WERI-Rb-1 (cell line): ENCODE measurements at regions not wholly inside any gene's neighbourhood (a gene's known extent, or its start where the extent isn't known, plus 50 kb on each side); places are given as distances from the start of the nearest gene placed in this dataset.

Experiments
- DNase-seq: peaks from one replicate; pipeline ENCODE4 v3.0.0-alpha.2; 2020
- H3K27ac ChIP-seq: fragments of 250-450 bp; sonication (Bioruptor Pico); 2 replicates; pipeline ENCODE4 v1.5.1; 2020; ENCODE audit warnings: mild to moderate bottlenecking, moderate library complexity
- H3K27me3 ChIP-seq: fragments of 250-450 bp; sonication (Bioruptor Pico); 2 replicates; pipeline ENCODE4 v1.5.1; 2021; ENCODE audit warnings: mild to moderate bottlenecking, low read depth, moderate library complexity; ENCODE audit not compliant: insufficient read depth, severe bottlenecking
- H3K36me3 ChIP-seq: fragments of 250-450 bp; sonication (Bioruptor Pico); 2 replicates; pipeline ENCODE4 v1.5.1; 2020; ENCODE audit warnings: mild to moderate bottlenecking, moderate library complexity
- H3K4me3 ChIP-seq: 2 replicates; pipeline ENCODE4 v1.5.1; 2011; ENCODE audit warnings: low read depth, mild to moderate bottlenecking, control low read depth, low read length
- H3K9me3 ChIP-seq: fragments of 250-450 bp; sonication (Bioruptor Pico); 2 replicates; pipeline ENCODE4 v1.5.1; 2021; ENCODE audit warnings: mild to moderate bottlenecking, moderate library complexity; ENCODE audit not compliant: severe bottlenecking
- TF ChIP-seq, protein P1 (sequence below): IDR thresholded peaks from 2 replicates; pipeline ENCODE4 v1.5.1; 2011; ENCODE audit warnings: low read depth, mild to moderate bottlenecking, control low read depth, inconsistent platforms, low read length

DNA sequence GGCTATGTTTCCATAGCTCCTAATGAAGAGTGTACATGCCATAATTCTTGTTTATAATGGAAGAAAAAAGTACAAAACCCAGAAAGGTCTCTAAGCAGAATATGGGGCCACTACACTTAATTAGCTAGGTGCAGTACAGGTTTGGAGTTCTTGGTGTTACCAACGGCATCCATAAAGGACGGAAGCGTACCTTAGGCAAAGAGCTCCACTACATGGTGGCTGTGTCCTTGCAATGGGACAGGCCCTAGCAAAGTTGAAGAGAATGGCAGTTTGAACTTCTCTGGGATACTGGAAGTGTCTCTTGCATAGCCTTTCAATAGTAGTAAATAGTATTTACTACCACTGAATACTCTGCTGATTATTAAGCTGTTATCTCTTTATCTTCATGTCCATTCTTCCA, 371.7 kb upstream of the MMS22L start:
- no peak overlapping the region for H3K4me3 ChIP-seq
- no peaks in the 10 kb centered on the region for H3K9me3 ChIP-seq
- no peaks in the 10 kb centered on the region for H3K36me3 ChIP-seq
- H3K27ac ChIP-seq, result no peak overlapping the region
- no peaks in the 10 kb centered on the region for H3K27me3 ChIP-seq
- TF ChIP-seq, protein P1, sequence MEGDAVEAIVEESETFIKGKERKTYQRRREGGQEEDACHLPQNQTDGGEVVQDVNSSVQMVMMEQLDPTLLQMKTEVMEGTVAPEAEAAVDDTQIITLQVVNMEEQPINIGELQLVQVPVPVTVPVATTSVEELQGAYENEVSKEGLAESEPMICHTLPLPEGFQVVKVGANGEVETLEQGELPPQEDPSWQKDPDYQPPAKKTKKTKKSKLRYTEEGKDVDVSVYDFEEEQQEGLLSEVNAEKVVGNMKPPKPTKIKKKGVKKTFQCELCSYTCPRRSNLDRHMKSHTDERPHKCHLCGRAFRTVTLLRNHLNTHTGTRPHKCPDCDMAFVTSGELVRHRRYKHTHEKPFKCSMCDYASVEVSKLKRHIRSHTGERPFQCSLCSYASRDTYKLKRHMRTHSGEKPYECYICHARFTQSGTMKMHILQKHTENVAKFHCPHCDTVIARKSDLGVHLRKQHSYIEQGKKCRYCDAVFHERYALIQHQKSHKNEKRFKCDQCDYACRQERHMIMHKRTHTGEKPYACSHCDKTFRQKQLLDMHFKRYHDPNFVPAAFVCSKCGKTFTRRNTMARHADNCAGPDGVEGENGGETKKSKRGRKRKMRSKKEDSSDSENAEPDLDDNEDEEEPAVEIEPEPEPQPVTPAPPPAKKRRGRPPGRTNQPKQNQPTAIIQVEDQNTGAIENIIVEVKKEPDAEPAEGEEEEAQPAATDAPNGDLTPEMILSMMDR, result no peak
- no peak for DNase-seq

DNA sequence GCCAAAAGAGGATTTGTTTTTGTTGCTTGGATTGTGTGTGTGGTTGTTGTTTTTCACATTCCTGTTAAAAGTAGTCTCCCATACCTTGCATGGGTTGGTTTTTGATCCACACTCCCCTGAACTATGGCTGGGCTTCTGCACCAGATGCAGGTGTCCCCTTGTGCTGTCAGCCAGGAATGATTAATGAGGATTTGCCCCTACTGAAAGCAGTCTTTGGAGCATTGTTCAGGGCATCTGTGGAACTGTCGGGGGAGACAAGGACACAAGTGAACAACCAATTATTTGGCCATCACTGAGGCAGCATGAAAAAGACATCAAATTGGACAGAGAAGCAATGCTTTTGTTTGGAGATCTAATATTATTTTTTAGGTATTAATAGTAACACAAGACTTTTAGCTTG, 373.2 kb upstream of the MMS22L start:
- H3K9me3 ChIP-seq, result no peaks in the 10 kb centered on the region
- DNase-seq, result peak; percentile 69
- no peaks in the 10 kb centered on the region for H3K36me3 ChIP-seq
- H3K4me3 ChIP-seq, result no peak overlapping the region
- TF ChIP-seq, protein P1, result no peak
- no peaks in the 10 kb centered on the region for H3K27me3 ChIP-seq
- H3K27ac ChIP-seq, result no peak overlapping the region

DNA sequence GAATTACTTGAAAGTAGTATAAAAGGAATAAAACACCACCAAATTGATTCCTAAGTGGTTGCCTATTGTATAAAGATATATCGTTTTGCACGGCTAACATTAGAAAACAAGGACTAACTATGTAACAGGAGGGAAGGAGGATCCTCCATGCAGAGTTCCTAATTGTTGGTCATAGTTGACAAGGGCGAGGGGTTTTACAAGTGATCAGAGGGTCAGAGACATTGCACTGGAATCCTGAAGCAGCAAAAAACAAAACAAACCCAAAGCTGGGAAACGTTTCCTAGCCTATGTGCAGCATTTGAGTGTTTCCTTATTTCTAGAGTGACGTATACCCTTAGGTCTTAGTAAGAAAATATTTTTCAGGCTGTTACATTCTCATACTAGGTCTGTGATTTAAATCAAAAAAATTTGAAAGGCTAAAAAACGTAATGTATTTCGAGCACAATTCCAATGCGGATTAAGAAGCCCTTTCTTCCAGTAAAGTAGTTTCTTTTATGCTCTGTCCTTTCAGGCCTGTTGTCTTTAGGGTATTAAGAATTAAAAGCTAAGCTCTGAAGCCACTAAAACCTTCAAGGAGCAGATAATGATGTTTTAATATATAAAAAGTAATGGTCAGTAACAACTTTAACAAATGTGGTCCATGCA, 373.8 kb upstream of the MMS22L start:
- H3K36me3 ChIP-seq, result no peaks in the 10 kb centered on the region
- no peaks in the 10 kb centered on the region for H3K9me3 ChIP-seq
- no peaks in the 10 kb centered on the region for H3K27me3 ChIP-seq
- no peak overlapping the region for H3K27ac ChIP-seq
- TF ChIP-seq, protein P1, result no peak
- no peak for DNase-seq
- peak overlapping the region; percentile 19; the same call in 1 of the 2 replicates for H3K4me3 ChIP-seq

DNA sequence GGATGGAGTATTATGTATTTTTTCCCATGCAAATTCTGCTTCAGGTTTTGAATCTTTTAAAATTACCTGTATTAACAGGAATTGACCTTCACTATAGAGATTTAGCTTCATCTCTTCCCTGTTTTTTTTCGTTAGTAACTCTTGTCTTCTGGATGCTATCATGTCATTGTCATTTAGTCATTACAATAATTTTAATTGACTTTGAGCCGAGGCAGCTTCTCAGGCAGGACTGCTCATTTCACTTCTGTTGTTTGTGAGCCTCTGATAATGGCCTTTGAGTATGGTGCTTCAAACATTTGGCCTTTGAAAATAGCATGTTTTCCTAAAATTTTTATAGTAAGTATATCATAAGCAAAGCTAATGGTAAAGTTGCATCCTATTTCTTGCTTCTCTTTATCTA, 375.1 kb upstream of the MMS22L start:
- no peak for DNase-seq
- Histone ChIP-seq H3K36me3 (no peaks in the 10 kb centered on the region), H3K27me3 (no peaks in the 10 kb centered on the region), H3K4me3 (no peak overlapping the region), H3K9me3 (no peaks in the 10 kb centered on the region), H3K27ac (no peak overlapping the region)
- TF ChIP-seq, protein P1, result no peak

DNA sequence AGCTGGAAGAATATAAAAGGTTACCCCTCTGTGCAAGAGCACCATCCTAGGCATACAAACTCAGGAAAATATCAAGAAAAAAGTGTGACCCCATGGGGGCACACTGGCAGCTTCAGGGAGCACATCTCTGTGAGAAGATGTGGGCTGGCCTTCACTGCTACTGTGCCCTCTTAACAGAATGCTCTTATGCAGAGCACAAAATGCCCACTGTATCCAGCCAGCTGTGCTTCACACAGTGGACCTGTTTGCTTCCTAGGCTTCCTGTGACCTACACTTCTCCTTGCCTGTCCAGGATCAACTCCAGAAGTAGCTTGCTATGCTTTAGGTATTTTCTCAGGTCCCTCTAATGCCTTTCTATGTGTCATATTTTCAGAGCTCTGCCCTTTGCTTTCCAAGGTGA, 380.2 kb upstream of the MMS22L start:
- Histone ChIP-seq H3K4me3 (no peak overlapping the region), H3K9me3 (no peaks in the 10 kb centered on the region), H3K27me3 (no peaks in the 10 kb centered on the region), H3K27ac (no peak overlapping the region), H3K36me3 (no peaks in the 10 kb centered on the region)
- TF ChIP-seq, protein P1, result no peak
- DNase-seq, result no peak

DNA sequence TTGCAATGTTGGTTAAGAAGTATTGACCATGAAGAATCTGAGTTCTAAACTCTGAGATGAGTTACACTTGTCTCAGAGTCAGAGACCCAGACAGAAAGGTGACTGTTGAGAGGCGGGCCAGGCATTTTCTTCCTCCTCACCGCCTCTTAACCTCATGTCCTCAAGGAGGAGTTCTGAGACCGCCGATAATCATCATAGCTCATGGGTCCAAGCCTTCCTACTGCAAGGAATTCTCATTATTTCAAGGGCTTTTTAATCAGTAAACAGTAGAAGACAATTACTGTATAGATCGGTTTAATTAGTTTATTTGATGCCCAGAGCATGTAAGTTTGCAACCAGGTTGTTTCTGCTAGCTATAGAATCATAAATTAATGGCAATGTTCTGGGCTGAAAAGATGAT, 382.4 kb upstream of the MMS22L start:
- TF ChIP-seq, protein P1, result no peak
- H3K4me3 ChIP-seq, result no peak overlapping the region
- no peaks in the 10 kb centered on the region for H3K36me3 ChIP-seq
- no peaks in the 10 kb centered on the region for H3K9me3 ChIP-seq
- DNase-seq, result no peak
- no peaks in the 10 kb centered on the region for H3K27me3 ChIP-seq
- no peak overlapping the region for H3K27ac ChIP-seq
